ENCODE measurements at regions not wholly inside any gene's neighbourhood (a gene's known extent, or its start where the extent isn't known, plus 50 kb on each side); places are given as distances from the start of the nearest gene placed in this dataset.

- DNase-seq = no peak
- Histone ChIP-seq H3K27me3 (replicated peaks; ENCODE audit: control insufficient read depth, insufficient read depth, low read length, poor library complexity, severe bottlenecking) (no peaks in the 10 kb centered on the region), H3K36me3 (ENCODE audit: control insufficient read depth, insufficient read depth, low read length) (no peaks in the 10 kb centered on the region), H3K4me3 (ENCODE audit: insufficient read depth, low read depth, low read length, poor library complexity, severe bottlenecking) (no peak overlapping the region), H3K9me3 (ENCODE audit: control insufficient read depth, low read length) (no peaks in the 10 kb centered on the region), H3K4me1 (ENCODE audit: control insufficient read depth, insufficient read depth, low read length, poor library complexity, severe bottlenecking) (no peaks in the 10 kb centered on the region), H3K27ac (ENCODE audit: insufficient read depth, low read length, poor library complexity, severe bottlenecking) (no peak overlapping the region)
Measured at GRCh38 chr3:124429129-124429815, 301.0 kb upstream of the UMPS start.

GRCh38 chr3:124431331-124431994, 298.8 kb upstream of the UMPS start:
- Histone ChIP-seq H3K36me3 (ENCODE audit: control insufficient read depth, insufficient read depth, low read length) (no peaks in the 10 kb centered on the region), H3K4me3 (ENCODE audit: insufficient read depth, low read depth, low read length, poor library complexity, severe bottlenecking) (no peak overlapping the region), H3K4me1 (ENCODE audit: control insufficient read depth, insufficient read depth, low read length, poor library complexity, severe bottlenecking) (no peaks in the 10 kb centered on the region), H3K27ac (ENCODE audit: insufficient read depth, low read length, poor library complexity, severe bottlenecking) (no peak overlapping the region), H3K27me3 (replicated peaks; ENCODE audit: control insufficient read depth, insufficient read depth, low read length, poor library complexity, severe bottlenecking) (no peaks in the 10 kb centered on the region), H3K9me3 (ENCODE audit: control insufficient read depth, low read length) (no peaks in the 10 kb centered on the region)
- DNase-seq = no peak

DNA sequence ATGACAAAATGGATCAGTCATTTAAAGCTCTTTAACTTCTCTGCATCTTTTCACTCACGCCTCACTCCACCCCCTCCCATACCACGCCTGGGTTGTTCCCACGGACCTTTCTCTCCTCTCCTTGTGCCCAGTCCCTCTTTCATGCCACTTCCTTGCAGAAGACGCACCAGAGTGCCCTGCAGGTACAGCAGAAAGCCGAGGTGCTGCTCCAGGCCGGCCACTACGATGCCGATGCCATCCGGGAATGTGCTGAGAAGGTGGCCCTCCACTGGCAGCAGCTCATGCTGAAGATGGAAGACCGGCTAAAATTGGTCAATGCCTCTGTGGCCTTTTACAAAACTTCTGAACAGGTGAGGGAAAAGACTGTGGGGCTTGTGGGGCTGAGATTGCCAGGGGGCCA, 296.1 kb upstream of the UMPS start:
- no peaks in the 10 kb centered on the region for H3K36me3 ChIP-seq (ENCODE audit: control insufficient read depth, insufficient read depth, low read length)
- H3K4me3 ChIP-seq (ENCODE audit: insufficient read depth, low read depth, low read length, poor library complexity, severe bottlenecking) = no peak overlapping the region
- no peaks in the 10 kb centered on the region for H3K27me3 ChIP-seq (replicated peaks; ENCODE audit: control insufficient read depth, insufficient read depth, low read length, poor library complexity, severe bottlenecking)
- no peaks in the 10 kb centered on the region for H3K4me1 ChIP-seq (ENCODE audit: control insufficient read depth, insufficient read depth, low read length, poor library complexity, severe bottlenecking)
- H3K27ac ChIP-seq (ENCODE audit: insufficient read depth, low read length, poor library complexity, severe bottlenecking) = no peak overlapping the region
- DNase-seq = no peak
- no peaks in the 10 kb centered on the region for H3K9me3 ChIP-seq (ENCODE audit: control insufficient read depth, low read length)

GRCh38 chr3:124435467-124435866, 294.8 kb upstream of the UMPS start:
- H3K36me3 ChIP-seq (ENCODE audit: control insufficient read depth, insufficient read depth, low read length) = no peaks in the 10 kb centered on the region
- DNase-seq = no peak
- no peak overlapping the region for H3K4me3 ChIP-seq (ENCODE audit: insufficient read depth, low read depth, low read length, poor library complexity, severe bottlenecking)
- no peaks in the 10 kb centered on the region for H3K9me3 ChIP-seq (ENCODE audit: control insufficient read depth, low read length)
- no peak overlapping the region for H3K27ac ChIP-seq (ENCODE audit: insufficient read depth, low read length, poor library complexity, severe bottlenecking)
- H3K4me1 ChIP-seq (ENCODE audit: control insufficient read depth, insufficient read depth, low read length, poor library complexity, severe bottlenecking) = no peaks in the 10 kb centered on the region
- no peaks in the 10 kb centered on the region for H3K27me3 ChIP-seq (replicated peaks; ENCODE audit: control insufficient read depth, insufficient read depth, low read length, poor library complexity, severe bottlenecking)

DNA sequence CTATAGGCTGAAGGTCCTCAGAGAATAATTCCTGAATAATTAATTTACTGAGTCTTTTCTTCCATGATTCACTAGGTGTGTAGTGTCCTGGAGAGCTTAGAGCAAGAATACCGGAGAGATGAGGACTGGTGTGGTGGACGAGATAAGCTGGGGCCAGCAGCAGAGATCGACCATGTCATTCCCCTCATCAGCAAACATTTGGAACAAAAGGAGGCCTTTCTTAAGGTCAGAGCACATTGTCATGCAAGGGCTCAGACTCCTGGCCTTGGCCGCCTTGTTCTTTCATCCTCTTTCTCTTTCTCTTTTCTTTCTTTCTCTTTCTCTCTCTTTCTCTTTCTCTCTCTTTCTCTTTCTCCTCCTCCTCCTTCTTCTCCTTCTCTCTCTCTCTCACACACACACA, 291.4 kb upstream of the UMPS start:
- Histone ChIP-seq H3K36me3 (ENCODE audit: control insufficient read depth, insufficient read depth, low read length) (no peaks in the 10 kb centered on the region), H3K9me3 (ENCODE audit: control insufficient read depth, low read length) (no peaks in the 10 kb centered on the region), H3K4me3 (ENCODE audit: insufficient read depth, low read depth, low read length, poor library complexity, severe bottlenecking) (no peak overlapping the region), H3K4me1 (ENCODE audit: control insufficient read depth, insufficient read depth, low read length, poor library complexity, severe bottlenecking) (no peaks in the 10 kb centered on the region), H3K27ac (ENCODE audit: insufficient read depth, low read length, poor library complexity, severe bottlenecking) (no peak overlapping the region), H3K27me3 (replicated peaks; ENCODE audit: control insufficient read depth, insufficient read depth, low read length, poor library complexity, severe bottlenecking) (no peaks in the 10 kb centered on the region)
- no peak for DNase-seq

DNA sequence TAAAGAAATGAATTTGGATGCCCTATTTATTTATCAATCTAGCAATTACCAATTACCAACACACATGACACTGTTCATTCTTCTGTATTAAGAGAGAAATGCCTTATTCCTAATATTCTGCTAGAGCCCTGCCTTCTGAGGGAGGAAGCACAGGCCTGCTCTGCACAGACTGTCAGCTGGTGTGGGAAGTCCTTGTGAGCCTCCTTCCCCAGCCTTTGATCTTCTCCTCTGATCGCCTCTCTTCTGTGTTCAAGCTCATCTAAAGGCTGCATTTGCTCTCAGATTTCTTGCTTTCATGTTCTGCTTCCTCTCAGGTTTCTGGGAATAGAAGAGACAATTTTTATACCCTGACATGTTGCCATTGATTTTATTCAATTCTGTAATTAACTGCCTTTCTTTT, 290.6 kb upstream of the UMPS start:
- H3K9me3 ChIP-seq (ENCODE audit: control insufficient read depth, low read length) = no peaks in the 10 kb centered on the region
- no peak for DNase-seq
- no peaks in the 10 kb centered on the region for H3K36me3 ChIP-seq (ENCODE audit: control insufficient read depth, insufficient read depth, low read length)
- H3K27ac ChIP-seq (ENCODE audit: insufficient read depth, low read length, poor library complexity, severe bottlenecking) = no peak overlapping the region
- H3K27me3 ChIP-seq (replicated peaks; ENCODE audit: control insufficient read depth, insufficient read depth, low read length, poor library complexity, severe bottlenecking) = no peaks in the 10 kb centered on the region
- no peaks in the 10 kb centered on the region for H3K4me1 ChIP-seq (ENCODE audit: control insufficient read depth, insufficient read depth, low read length, poor library complexity, severe bottlenecking)
- no peak overlapping the region for H3K4me3 ChIP-seq (ENCODE audit: insufficient read depth, low read depth, low read length, poor library complexity, severe bottlenecking)

- H3K4me3 ChIP-seq (ENCODE audit: insufficient read depth, low read depth, low read length, poor library complexity, severe bottlenecking) = no peak overlapping the region
- H3K36me3 ChIP-seq (ENCODE audit: control insufficient read depth, insufficient read depth, low read length) = no peaks in the 10 kb centered on the region
- no peaks in the 10 kb centered on the region for H3K4me1 ChIP-seq (ENCODE audit: control insufficient read depth, insufficient read depth, low read length, poor library complexity, severe bottlenecking)
- H3K9me3 ChIP-seq (ENCODE audit: control insufficient read depth, low read length) = no peaks in the 10 kb centered on the region
- no peak overlapping the region for H3K27ac ChIP-seq (ENCODE audit: insufficient read depth, low read length, poor library complexity, severe bottlenecking)
- H3K27me3 ChIP-seq (replicated peaks; ENCODE audit: control insufficient read depth, insufficient read depth, low read length, poor library complexity, severe bottlenecking) = no peaks in the 10 kb centered on the region
- DNase-seq = no peak
Measured at GRCh38 chr3:124441766-124442165, 288.5 kb upstream of the UMPS start.

DNA sequence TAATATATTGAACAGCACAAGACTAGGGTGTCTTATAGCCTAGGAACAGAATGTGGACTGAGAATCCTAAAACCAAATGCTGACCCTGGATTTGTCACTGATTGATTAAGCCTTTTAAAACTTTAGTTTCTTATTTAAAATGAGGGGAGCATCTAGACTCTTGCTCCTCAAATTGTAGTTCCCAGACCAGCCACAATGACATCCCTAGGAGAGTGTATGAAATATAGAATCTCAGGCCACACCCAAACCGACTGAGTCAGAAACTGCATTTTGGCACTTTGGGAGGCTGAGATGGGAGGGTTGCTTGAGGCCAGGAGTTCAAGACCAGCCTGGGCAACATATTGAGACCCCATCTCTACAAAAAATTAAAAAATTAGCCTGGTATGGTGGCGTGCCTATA, 287.8 kb upstream of the UMPS start:
- no peaks in the 10 kb centered on the region for H3K9me3 ChIP-seq (ENCODE audit: control insufficient read depth, low read length)
- H3K4me3 ChIP-seq (ENCODE audit: insufficient read depth, low read depth, low read length, poor library complexity, severe bottlenecking) = no peak overlapping the region
- no peak overlapping the region for H3K27ac ChIP-seq (ENCODE audit: insufficient read depth, low read length, poor library complexity, severe bottlenecking)
- no peaks in the 10 kb centered on the region for H3K36me3 ChIP-seq (ENCODE audit: control insufficient read depth, insufficient read depth, low read length)
- H3K4me1 ChIP-seq (ENCODE audit: control insufficient read depth, insufficient read depth, low read length, poor library complexity, severe bottlenecking) = no peaks in the 10 kb centered on the region
- DNase-seq = no peak
- H3K27me3 ChIP-seq (replicated peaks; ENCODE audit: control insufficient read depth, insufficient read depth, low read length, poor library complexity, severe bottlenecking) = no peaks in the 10 kb centered on the region

GRCh38 chr3:124443446-124443845, 286.8 kb upstream of the UMPS start:
- H3K4me1 ChIP-seq (ENCODE audit: control insufficient read depth, insufficient read depth, low read length, poor library complexity, severe bottlenecking) = no peaks in the 10 kb centered on the region
- H3K9me3 ChIP-seq (ENCODE audit: control insufficient read depth, low read length) = no peaks in the 10 kb centered on the region
- no peak overlapping the region for H3K4me3 ChIP-seq (ENCODE audit: insufficient read depth, low read depth, low read length, poor library complexity, severe bottlenecking)
- H3K36me3 ChIP-seq (ENCODE audit: control insufficient read depth, insufficient read depth, low read length) = no peaks in the 10 kb centered on the region
- DNase-seq = no peak
- no peak overlapping the region for H3K27ac ChIP-seq (ENCODE audit: insufficient read depth, low read length, poor library complexity, severe bottlenecking)
- no peaks in the 10 kb centered on the region for H3K27me3 ChIP-seq (replicated peaks; ENCODE audit: control insufficient read depth, insufficient read depth, low read length, poor library complexity, severe bottlenecking)

GRCh38 chr3:124444075-124444474, 286.2 kb upstream of the UMPS start:
- no peak for DNase-seq
- no peaks in the 10 kb centered on the region for H3K36me3 ChIP-seq (ENCODE audit: control insufficient read depth, insufficient read depth, low read length)
- no peaks in the 10 kb centered on the region for H3K9me3 ChIP-seq (ENCODE audit: control insufficient read depth, low read length)
- H3K4me3 ChIP-seq (ENCODE audit: insufficient read depth, low read depth, low read length, poor library complexity, severe bottlenecking) = no peak overlapping the region
- no peaks in the 10 kb centered on the region for H3K4me1 ChIP-seq (ENCODE audit: control insufficient read depth, insufficient read depth, low read length, poor library complexity, severe bottlenecking)
- no peak overlapping the region for H3K27ac ChIP-seq (ENCODE audit: insufficient read depth, low read length, poor library complexity, severe bottlenecking)
- no peaks in the 10 kb centered on the region for H3K27me3 ChIP-seq (replicated peaks; ENCODE audit: control insufficient read depth, insufficient read depth, low read length, poor library complexity, severe bottlenecking)

Measured in effector memory CD4-positive, alpha-beta T cell (primary cell).